Tibial artery (tissue), 4 donors: ENCODE measurements at regions not wholly inside any gene's neighbourhood (a gene's known extent, or its start where the extent isn't known, plus 50 kb on each side); places are given as distances from the start of the nearest gene placed in this dataset.

ENCODE experiments used
- DNase-seq, 2 donors: peaks; one replicate each; pipeline ENCODE4 v3.0.0-alpha.2; 2019
- H3K27ac ChIP-seq, 2 donors: fragments of 200-600 bp; sonication (generic) in 1 of 2; 1 replicate in 1 of 2; 2 replicates in 1 of 2; pipeline ENCODE4 v1.5.1; 2018 to 2019; ENCODE audit warnings: mild to moderate bottlenecking in 1 of 2
- H3K27me3 ChIP-seq, 2 donors: fragments of 200-600 bp; sonication (generic) in 1 of 2; one replicate each; pipeline versions ENCODE4 v1.5.1 to v1.6.0; 2016 to 2019
- H3K36me3 ChIP-seq, 3 donors: fragments of 200-600 bp; sonication (generic) in 2 of 3; one replicate each; pipeline ENCODE4 v1.5.1; 2016 to 2019; ENCODE audit warnings: mild to moderate bottlenecking in 2 of 3
- H3K4me1 ChIP-seq, 4 donors: fragments of 200-600 bp; sonication (generic) in 2 of 4; 1 replicate in 3 of 4; 2 replicates in 1 of 4; pipeline ENCODE4 v1.5.1; 2016 to 2019
- H3K4me3 ChIP-seq, 2 donors: fragments of 200-600 bp; sonication (generic) in 1 of 2; 1 replicate in 1 of 2; 2 replicates in 1 of 2; pipeline ENCODE4 v1.5.1; 2018 to 2019; ENCODE audit warnings: mild to moderate bottlenecking in 2 of 2
- H3K9me3 ChIP-seq, 3 donors: fragments of 200-600 bp; sonication (generic) in 1 of 3; one replicate each; pipeline ENCODE4 v1.5.1; 2016 to 2019
- intact Hi-C: fragments of 100-400 bp; cut with DNase I; formaldehyde crosslinking; loops from one replicate; pipeline ENCODE4 v1.15.0; 2023; ENCODE audit warnings: low total_unique reads
- TF ChIP-seq, protein P1 (sequence below), 2 experiments: fragments of 200-600 bp in 1 of 2; fragments of 450-650 bp in 1 of 2; IDR thresholded peaks; one replicate each; pipeline ENCODE4 v1.5.1; 2017 to 2019; ENCODE audit warnings: antibody characterized with exemption in 2 of 2, mild to moderate bottlenecking in 1 of 2, moderate library complexity in 1 of 2

GRCh38 chr13:34758628-34759027 lies 183.4 kb upstream of the NBEA start:
- no peaks in the 10 kb centered on the region for H3K9me3 ChIP-seq
- intact Hi-C loops, result no loop called here
- H3K4me1 ChIP-seq, result peaks cover 0 to 12% (median 0%) of the 10 kb centered on the region in 4 donors
- TF ChIP-seq, protein P1, sequence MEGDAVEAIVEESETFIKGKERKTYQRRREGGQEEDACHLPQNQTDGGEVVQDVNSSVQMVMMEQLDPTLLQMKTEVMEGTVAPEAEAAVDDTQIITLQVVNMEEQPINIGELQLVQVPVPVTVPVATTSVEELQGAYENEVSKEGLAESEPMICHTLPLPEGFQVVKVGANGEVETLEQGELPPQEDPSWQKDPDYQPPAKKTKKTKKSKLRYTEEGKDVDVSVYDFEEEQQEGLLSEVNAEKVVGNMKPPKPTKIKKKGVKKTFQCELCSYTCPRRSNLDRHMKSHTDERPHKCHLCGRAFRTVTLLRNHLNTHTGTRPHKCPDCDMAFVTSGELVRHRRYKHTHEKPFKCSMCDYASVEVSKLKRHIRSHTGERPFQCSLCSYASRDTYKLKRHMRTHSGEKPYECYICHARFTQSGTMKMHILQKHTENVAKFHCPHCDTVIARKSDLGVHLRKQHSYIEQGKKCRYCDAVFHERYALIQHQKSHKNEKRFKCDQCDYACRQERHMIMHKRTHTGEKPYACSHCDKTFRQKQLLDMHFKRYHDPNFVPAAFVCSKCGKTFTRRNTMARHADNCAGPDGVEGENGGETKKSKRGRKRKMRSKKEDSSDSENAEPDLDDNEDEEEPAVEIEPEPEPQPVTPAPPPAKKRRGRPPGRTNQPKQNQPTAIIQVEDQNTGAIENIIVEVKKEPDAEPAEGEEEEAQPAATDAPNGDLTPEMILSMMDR (IDR thresholded peaks at IDR 0.05), result no peak
- H3K27me3 ChIP-seq, result no peaks in the 10 kb centered on the region
- H3K27ac ChIP-seq, result no peak overlapping the region
- no peak overlapping the region for H3K4me3 ChIP-seq
- DNase-seq, result no peak
- no peaks in the 10 kb centered on the region for H3K36me3 ChIP-seq

- Histone ChIP-seq H3K36me3 (no peaks in the 10 kb centered on the region), H3K27ac (peak overlapping the region; percentile 3 to 30), H3K4me1 (peaks cover 0 to 12% (median 0%) of the 10 kb centered on the region in 4 donors), H3K9me3 (no peaks in the 10 kb centered on the region), H3K4me3 (no peak overlapping the region), H3K27me3 (no peaks in the 10 kb centered on the region)
- no peak for DNase-seq
- intact Hi-C loops, result no loop called here
- TF ChIP-seq, protein P1 (IDR thresholded peaks at IDR 0.05), result no peak
These were observed 179.8 kb upstream of the NBEA start for GRCh38 chr13:34762312-34762711.

- H3K9me3 ChIP-seq, result no peaks in the 10 kb centered on the region
- H3K4me3 ChIP-seq, result no peak overlapping the region
- H3K36me3 ChIP-seq, result no peaks in the 10 kb centered on the region
- intact Hi-C loops, result no loop called here
- TF ChIP-seq, protein P1 (IDR thresholded peaks at IDR 0.05), result no peak
- H3K27ac ChIP-seq, result no peak overlapping the region
- peaks cover 0 to 12% (median 0%) of the 10 kb centered on the region in 4 donors for H3K4me1 ChIP-seq
- no peaks in the 10 kb centered on the region for H3K27me3 ChIP-seq
- DNase-seq, result no peak
These were observed 177.8 kb upstream of the NBEA start for GRCh38 chr13:34764246-34764645.

- Histone ChIP-seq H3K27ac (no peak overlapping the region), H3K4me1 (peaks cover 0 to 12% (median 0%) of the 10 kb centered on the region in 4 donors), H3K9me3 (no peaks in the 10 kb centered on the region), H3K4me3 (no peak overlapping the region), H3K27me3 (no peaks in the 10 kb centered on the region), H3K36me3 (no peaks in the 10 kb centered on the region)
- DNase-seq, result no peak
- intact Hi-C loops, result no loop called here
- TF ChIP-seq, protein P1 (IDR thresholded peaks at IDR 0.05), result no peak
These were observed 176.5 kb upstream of the NBEA start for GRCh38 chr13:34765446-34766180.

DNA sequence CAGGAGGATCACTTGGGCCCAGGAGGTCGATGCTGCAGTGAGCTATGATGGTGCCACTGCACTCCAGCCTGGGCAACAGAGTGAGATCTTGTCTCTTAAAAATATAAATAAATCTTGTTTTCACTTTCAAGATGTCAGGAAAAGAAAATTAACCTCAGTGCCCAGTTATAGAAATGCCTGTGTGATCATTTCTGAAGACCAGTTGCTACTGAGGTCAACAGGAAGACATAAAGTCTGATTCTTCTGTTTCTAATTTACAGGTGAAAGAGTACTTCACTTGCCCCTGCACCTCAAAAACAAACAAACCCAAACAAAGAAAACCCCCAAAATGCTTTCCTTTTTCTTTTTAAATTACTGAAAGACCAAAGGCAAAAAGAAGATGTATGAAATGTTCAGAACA lies 174.3 kb upstream of the NBEA start:
- intact Hi-C loops, result no loop called here
- no peaks in the 10 kb centered on the region for H3K36me3 ChIP-seq
- H3K27ac ChIP-seq, result no peak overlapping the region
- H3K27me3 ChIP-seq, result no peaks in the 10 kb centered on the region
- H3K4me1 ChIP-seq, result peaks cover 0 to under 1% (median 0%) of the 10 kb centered on the region in 4 donors
- no peak for DNase-seq
- TF ChIP-seq, protein P1 (IDR thresholded peaks at IDR 0.05), result no peak
- no peak overlapping the region for H3K4me3 ChIP-seq
- H3K9me3 ChIP-seq, result no peaks in the 10 kb centered on the region
